HG03460 (cell line): ENCODE measurements at regions not wholly inside any gene's neighbourhood (a gene's known extent, or its start where the extent isn't known, plus 50 kb on each side); places are given as distances from the start of the nearest gene placed in this dataset.

Experiments
- ATAC-seq: cut with Tn5 transposase; IDR thresholded peaks from one replicate; pipeline ENCODE4 v1.9.1; 2021; ENCODE audit not compliant: unreplicated experiment

DNA sequence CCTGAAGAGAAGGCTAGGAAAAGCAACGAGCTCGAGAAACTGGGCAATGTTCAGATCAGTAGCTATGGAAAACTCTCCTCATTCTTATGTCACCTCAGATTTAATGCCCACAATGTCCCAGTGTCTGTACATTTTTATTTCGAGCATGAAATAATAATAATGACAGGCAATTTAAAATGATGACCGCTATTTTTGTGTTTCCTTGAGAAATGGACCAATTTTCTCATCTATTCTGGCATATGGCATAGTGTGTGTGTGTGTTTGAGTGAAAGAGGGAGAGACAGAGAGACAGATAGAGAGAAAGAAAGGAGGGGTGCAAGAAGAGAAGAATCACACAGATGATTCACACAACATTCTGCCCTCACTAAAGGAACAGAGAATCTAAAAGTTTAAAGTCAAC, 119.1 kb upstream of the C1orf21 start:
- no peak for ATAC-seq

DNA sequence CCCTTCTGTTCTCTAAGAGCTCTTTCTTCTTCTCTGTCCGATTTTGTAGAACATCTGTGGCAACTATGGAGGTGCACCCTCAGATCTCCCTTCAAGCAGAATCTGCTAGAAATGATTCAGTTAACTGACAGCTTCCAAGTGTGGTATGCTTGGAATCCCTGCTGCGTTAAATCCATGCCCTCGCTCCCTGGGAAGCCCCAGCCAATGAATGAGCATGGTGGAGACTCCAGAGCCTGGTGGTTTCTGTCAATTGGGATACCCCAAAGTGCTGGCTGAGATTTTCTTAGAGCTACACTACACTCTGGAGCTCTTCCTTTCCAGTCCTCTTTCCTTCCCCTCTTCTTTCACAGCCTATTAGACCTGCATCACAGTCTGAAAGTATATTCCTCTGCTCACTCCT, 116.3 kb upstream of the C1orf21 start:
- ATAC-seq: no peak

- ATAC-seq: no peak
These were observed 114.5 kb upstream of the C1orf21 start for GRCh38 chr1:184272175-184272866.

DNA sequence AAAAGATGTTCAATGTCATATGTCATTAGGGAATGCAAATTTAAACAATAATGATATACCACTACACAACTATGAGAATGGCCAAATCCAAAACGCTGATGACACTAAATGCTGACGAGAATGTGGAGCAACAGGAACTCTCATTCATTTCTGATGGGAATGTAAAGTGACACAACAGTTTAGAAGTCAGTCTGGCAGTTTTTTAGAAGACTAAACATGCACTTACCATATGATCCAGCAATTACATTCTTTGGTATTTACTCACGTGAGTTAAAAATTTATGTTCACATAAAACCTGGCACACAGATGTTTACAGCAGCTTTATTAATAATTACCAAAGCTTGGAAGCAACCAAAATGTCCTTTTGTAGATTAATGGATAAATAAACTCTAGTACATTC, 110.4 kb upstream of the C1orf21 start:
- no peak for ATAC-seq

- no peak for ATAC-seq
These were observed 106.8 kb upstream of the C1orf21 start for GRCh38 chr1:184279911-184280458.

DNA sequence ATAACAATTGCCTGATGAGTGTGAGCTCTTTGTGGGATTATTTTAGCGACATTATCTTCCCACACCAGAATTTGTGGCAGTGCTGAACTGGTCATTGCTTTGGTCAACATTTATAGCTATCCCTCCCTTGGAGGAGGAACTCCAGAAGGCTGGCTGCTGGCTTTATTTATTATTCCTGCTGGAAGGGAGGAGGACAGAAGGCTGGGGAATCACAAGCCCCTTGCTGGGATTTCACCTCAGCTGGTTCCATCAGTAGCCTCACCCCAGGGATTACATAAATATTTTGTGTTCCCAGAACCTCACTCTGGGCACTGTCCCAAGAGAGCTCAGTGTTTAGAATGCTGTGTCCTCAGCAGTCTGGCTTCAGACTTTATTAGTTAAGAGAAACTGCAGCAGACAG, 102.8 kb upstream of the C1orf21 start:
- ATAC-seq: no peak

DNA sequence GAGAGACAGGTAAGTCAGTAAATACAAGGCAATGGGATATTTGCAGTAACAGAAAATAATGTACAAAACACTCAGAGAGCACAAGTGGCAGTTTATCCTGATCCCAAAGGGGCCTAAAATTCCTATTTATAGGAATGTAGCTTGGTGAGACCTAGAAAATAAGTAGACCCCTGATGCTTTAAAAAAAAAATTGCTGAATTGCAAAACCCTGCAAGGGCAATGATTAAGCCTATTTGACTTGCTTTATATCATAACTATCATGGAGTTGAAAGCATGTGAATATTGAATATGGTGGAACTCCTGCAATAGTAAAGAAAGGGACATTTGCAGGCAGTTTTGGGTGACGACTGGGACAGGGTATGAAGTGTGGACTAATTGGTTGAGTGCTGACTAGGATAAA, 101.9 kb upstream of the C1orf21 start:
- ATAC-seq: no peak

- ATAC-seq: no peak
These were observed 101.3 kb upstream of the C1orf21 start for GRCh38 chr1:184285401-184286087.

- no peak for ATAC-seq
These were observed 99.8 kb upstream of the C1orf21 start for GRCh38 chr1:184287001-184287400.

- ATAC-seq: no peak
These were observed 96.8 kb upstream of the C1orf21 start for GRCh38 chr1:184289825-184290550.

DNA sequence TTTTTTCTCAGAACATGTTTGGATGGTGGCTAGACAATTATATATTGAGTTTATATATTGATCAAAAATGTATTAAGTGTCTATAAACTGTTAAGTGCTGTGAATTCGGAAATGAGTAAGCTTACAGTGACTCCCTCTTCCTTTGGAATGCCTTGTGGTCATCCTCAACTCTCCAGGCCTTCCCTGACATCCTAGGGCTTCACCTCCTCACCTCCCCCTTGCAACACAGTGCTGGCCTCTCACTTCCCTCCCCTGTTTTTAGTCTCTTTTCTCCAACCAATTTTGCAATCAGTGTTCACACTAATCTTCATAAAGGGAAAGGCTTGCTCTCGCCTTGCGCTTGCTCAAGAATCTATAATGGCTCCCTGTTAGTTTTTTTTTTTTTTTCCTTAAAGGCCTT, 95.1 kb upstream of the C1orf21 start:
- ATAC-seq: no peak

DNA sequence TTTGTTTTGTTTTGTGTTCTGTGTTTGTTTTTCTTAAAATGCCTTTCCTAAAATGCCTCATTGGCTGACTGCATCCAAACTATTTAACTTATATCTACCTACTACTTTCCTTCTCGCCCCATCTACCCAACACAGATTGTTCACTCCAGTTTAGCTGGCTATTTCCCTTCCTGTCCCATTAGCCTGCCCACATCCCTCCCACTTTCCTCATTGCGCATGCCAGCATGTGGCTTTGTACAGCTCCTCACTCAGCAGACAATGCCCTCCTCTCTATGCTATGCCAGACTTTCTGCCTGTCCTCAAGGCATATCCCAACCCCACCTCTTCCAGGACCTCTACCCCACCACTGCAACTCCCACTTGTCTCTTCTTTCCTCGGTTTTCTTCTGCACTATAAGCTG, 94.7 kb upstream of the C1orf21 start:
- no peak for ATAC-seq

GRCh38 chr1:184294101-184294500, 92.7 kb upstream of the C1orf21 start:
- ATAC-seq: no peak

DNA sequence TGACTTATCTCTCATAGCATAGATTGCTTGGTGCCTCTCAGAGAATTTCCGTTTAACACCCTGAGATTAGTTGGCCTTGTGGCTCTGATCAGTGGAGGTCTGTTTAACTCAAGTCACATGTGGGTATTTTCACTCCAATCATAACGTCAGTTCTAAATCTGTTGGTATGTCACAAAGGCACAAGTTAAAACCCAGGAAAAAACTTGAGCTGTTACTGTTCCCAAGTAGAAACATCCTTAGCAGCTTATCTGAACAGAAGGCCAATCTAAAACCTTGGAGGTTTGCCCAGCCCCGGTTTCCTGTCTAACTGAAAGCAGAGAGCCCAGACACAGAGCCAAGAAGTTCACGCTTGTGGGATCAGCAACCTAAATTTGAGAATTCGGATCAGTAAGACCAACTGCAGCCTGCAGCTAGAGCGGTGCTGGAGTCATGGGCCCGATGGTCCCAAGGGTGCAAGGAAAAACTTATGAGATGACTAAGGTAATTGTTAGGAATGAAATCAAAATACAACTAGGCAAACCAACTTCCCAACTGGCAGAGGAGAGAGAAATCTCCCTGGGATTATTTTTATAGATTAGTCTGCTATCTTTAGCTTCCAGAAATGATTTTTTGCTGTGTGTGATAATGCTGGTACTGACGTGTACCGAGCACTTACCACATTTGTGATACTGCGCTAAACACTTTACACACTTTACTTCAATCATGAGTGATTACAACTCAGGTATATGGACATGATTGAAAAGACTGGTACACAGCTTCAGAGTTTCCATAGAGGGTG, 90.2 kb upstream of the C1orf21 start:
- ATAC-seq: no peak

DNA sequence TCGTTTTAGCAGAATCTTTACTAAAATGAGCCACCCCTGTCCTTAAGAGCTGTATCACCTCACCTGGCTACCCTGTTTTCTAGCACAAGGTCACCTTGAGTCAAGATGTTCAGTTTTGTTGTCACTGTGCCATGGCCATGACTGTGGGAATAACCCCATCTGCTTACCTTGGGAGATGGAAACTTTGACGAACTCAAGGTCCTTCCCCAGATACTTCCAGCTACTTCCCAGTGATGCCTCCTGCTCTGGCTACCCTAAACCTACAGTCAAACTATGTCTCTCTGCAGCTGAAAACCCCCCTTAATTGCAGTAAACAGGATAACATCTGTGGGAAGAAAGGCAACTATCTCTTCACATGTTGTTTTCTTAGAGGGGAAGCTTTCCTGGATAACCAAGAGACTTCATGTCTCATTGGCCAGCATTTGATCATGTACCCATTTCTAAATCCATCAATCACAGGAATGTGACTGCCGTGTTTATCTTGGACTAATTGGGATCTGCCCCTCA, 89.5 kb upstream of the C1orf21 start:
- no peak for ATAC-seq

DNA sequence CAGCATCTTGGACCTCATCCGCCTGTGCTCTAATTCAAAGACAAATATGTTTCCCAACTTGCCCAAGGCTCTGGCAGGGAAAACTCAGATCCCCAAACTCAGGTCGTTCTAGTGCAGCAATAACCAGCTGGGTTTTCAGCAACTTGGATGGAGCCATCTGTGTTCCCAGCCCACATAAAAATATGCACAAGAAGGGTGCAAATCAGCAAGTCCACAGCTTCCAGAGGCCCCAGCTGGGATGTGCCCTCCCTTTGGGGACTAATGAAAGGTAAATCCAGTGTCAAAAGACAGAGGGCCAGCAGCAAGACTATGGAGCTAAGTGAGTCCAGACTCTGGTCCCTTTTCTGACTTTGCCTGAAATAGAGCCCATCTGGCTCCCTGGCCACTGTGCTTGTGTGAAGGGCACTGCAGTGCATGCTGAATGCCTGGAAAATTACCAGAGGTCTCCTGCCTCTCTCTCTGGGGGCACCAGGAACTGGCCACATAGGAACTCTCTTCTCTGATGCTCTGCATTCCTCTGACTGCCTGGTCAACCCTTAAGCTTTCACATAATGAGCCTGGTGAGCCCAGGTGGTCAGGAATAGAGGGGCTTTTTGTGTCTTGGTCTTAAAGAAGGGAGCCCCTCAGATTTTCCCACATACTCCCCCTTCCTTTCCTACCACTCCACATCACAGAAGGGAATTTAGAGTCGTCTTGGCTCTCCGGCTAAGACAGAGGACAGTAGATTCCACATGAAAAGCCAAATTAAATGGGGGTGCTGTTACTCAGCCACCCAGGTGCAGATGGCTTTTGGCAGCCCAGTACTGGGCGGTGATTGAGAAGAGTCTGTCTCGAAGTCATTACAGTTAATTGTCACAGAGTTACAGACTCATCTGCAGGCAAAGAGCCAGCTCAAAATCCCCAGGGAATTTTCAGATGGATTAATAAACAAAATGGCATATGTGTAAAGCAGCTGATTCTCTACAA, 88.1 kb upstream of the C1orf21 start:
- ATAC-seq: no peak

DNA sequence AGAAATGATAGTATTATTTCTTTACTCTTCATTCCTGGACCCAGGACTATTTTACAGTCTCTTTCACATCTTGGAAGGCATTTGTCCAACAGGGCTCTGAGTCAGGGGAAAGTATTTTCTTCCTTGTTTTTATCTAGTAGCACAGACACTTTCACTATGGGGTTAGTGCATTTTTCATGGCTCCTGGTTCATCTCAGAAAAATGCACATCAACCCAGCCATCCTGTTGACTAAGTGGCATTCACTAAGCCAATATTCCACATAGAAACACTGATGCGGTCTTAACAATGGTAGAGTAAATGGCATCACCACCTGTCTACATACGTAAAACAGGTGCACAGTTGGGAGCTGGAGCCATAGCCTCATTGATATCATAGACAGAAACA, 87.4 kb upstream of the C1orf21 start:
- no peak for ATAC-seq

- ATAC-seq: no peak
These were observed 87.0 kb upstream of the C1orf21 start for GRCh38 chr1:184299796-184300195.

DNA sequence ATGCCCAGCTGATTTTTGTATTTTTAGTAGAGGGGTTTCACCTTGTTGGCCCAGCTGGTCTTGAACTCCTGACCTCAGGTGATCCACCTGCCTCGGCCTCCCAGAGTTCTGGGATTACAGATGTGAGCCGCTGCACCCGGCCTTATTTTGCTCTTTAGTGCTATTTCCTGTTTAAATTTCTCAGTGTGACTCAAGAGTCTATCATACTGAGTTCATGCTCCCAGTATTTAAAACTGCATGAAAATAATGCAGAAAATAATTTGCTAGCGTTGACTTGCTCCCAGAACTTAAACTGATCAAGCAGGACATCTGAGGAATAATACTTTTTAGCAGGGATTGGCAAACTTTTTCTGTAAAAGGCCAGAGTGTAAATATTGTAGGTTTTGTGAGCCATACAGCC, 86.4 kb upstream of the C1orf21 start:
- no peak for ATAC-seq

- ATAC-seq: no peak
These were observed 85.6 kb upstream of the C1orf21 start for GRCh38 chr1:184301227-184301626.
